H9 (cell line): ENCODE measurements at regions not wholly inside any gene's neighbourhood (a gene's known extent, or its start where the extent isn't known, plus 50 kb on each side); places are given as distances from the start of the nearest gene placed in this dataset.

Experiments used
- DNase-seq: peaks from one replicate; pipeline ENCODE4 v3.0.0-alpha.2; 2017
- H2AFZ ChIP-seq: one replicate; pipeline ENCODE4 v1.6.1; 2013; ENCODE audit warnings: mild to moderate bottlenecking, low read length, control low read depth, moderate library complexity
- H2AK5ac ChIP-seq: 2 replicates; pipeline ENCODE4 v1.6.1; 2013; ENCODE audit warnings: low read length, control low read depth, mixed read lengths; ENCODE audit not compliant: insufficient read length
- H2BK120ac ChIP-seq: one replicate; pipeline ENCODE4 v1.6.1; 2013; ENCODE audit warnings: low read depth, mild to moderate bottlenecking, low read length, control low read depth, inconsistent platforms; ENCODE audit not compliant: poor library complexity, severe bottlenecking
- H2BK12ac ChIP-seq: 2 replicates; pipeline ENCODE4 v1.6.1; 2013; ENCODE audit warnings: low read length, control low read depth, mixed read lengths, low read depth; ENCODE audit not compliant: insufficient read length
- H2BK15ac ChIP-seq: 2 replicates; pipeline ENCODE4 v1.6.1; 2013; ENCODE audit warnings: low read depth, low read length, control low read depth
- H2BK20ac ChIP-seq: one replicate; pipeline ENCODE4 v1.6.1; 2013; ENCODE audit warnings: low read depth, mild to moderate bottlenecking, low read length, control low read depth, inconsistent platforms; ENCODE audit not compliant: poor library complexity, severe bottlenecking
- H2BK5ac ChIP-seq: 2 replicates; pipeline ENCODE4 v1.6.1; 2013; ENCODE audit warnings: low read length, control low read depth, mixed read lengths; ENCODE audit not compliant: insufficient read length
- H3K14ac ChIP-seq: 2 replicates; pipeline ENCODE4 v1.6.1; 2013; ENCODE audit warnings: low read length, control low read depth; ENCODE audit not compliant: insufficient read depth
- H3K18ac ChIP-seq: 2 replicates; pipeline ENCODE4 v1.6.1; 2013; ENCODE audit warnings: low read depth, mild to moderate bottlenecking, mixed read lengths, low read length, control low read depth; ENCODE audit not compliant: insufficient read length
- H3K23ac ChIP-seq: 2 replicates; pipeline ENCODE4 v1.6.1; 2013; ENCODE audit warnings: low read length, control low read depth, mixed read lengths, low read depth; ENCODE audit not compliant: insufficient read length
- H3K23me2 ChIP-seq: 2 replicates; pipeline ENCODE4 v1.6.1; 2013; ENCODE audit warnings: low read depth, mild to moderate bottlenecking, mixed read lengths, low read length, control low read depth; ENCODE audit not compliant: insufficient read length, poor library complexity, severe bottlenecking
- H3K27ac ChIP-seq: 2 replicates; pipeline ENCODE4 v1.5.1; 2013; ENCODE audit warnings: low read length, control low read depth, mixed read lengths, low read depth; ENCODE audit not compliant: insufficient read length
- H3K27me3 ChIP-seq: 2 replicates; pipeline ENCODE4 v1.6.1; 2013; ENCODE audit warnings: low read length, control low read depth, inconsistent platforms; ENCODE audit not compliant: insufficient read depth
- H3K4ac ChIP-seq: 2 replicates; pipeline ENCODE4 v1.6.1; 2013; ENCODE audit warnings: low read depth, mild to moderate bottlenecking, control low read depth, inconsistent platforms, low read length, moderate library complexity
- H3K4me1 ChIP-seq: 2 replicates; pipeline ENCODE4 v1.6.1; 2013; ENCODE audit warnings: low read length, control low read depth, inconsistent platforms; ENCODE audit not compliant: insufficient read depth
- H3K4me2 ChIP-seq: 2 replicates; pipeline ENCODE4 v1.6.1; 2013; ENCODE audit warnings: low read length, control low read depth, mixed read lengths; ENCODE audit not compliant: insufficient read length, insufficient read depth
- H3K56ac ChIP-seq: 2 replicates; pipeline ENCODE4 v1.6.1; 2013; ENCODE audit warnings: low read depth, mild to moderate bottlenecking, mixed read lengths, low read length, control low read depth; ENCODE audit not compliant: insufficient read length
- H3K79me1 ChIP-seq: 2 replicates; pipeline ENCODE4 v1.6.1; 2013; ENCODE audit warnings: low read depth, mild to moderate bottlenecking, moderate library complexity, low read length, control low read depth, inconsistent platforms; ENCODE audit not compliant: insufficient read depth, poor library complexity, severe bottlenecking
- H3K79me2 ChIP-seq: 2 replicates; pipeline ENCODE4 v1.6.1; 2013; ENCODE audit warnings: low read length, control low read depth, inconsistent platforms; ENCODE audit not compliant: insufficient read depth
- H3K9ac ChIP-seq: 2 replicates; pipeline ENCODE4 v1.6.1; 2013; ENCODE audit warnings: low read length, control low read depth, mixed read lengths; ENCODE audit not compliant: insufficient read length; ENCODE audit errors: extremely low read depth
- H3K9me3 ChIP-seq: one replicate; pipeline ENCODE4 v1.6.1; 2013; ENCODE audit warnings: low read depth, low read length, inconsistent platforms; ENCODE audit not compliant: control insufficient read depth
- H3T11ph ChIP-seq: one replicate; pipeline ENCODE4 v1.6.1; 2013; ENCODE audit warnings: mild to moderate bottlenecking, low read length, control low read depth, inconsistent platforms
- H4K20me1 ChIP-seq: one replicate; pipeline ENCODE4 v1.6.1; 2013; ENCODE audit not compliant: control insufficient read depth, insufficient read length, insufficient read depth
- H4K5ac ChIP-seq: 2 replicates; pipeline ENCODE4 v1.6.1; 2013; ENCODE audit warnings: low read depth, mild to moderate bottlenecking, mixed read lengths, low read length, control low read depth; ENCODE audit not compliant: insufficient read length
- H4K8ac ChIP-seq: replicated peaks from 2 replicates; pipeline ENCODE4 v1.6.1; 2013; ENCODE audit warnings: low read length, control low read depth, mixed read lengths, low read depth; ENCODE audit not compliant: insufficient read length
- H4K91ac ChIP-seq: 2 replicates; pipeline ENCODE4 v1.6.1; 2013; ENCODE audit warnings: low read depth, mild to moderate bottlenecking, moderate library complexity, mixed read lengths, low read length, control low read depth; ENCODE audit not compliant: insufficient read length
- H3K27ac Mint-ChIP-seq, 3 experiments: 2 replicates in 2 of 3; 3 replicates in 1 of 3; pipeline ENCODE4 v1.8.0; 2020 to 2021; ENCODE audit warnings: mixed read lengths in 3 of 3, mild to moderate bottlenecking in 1 of 3, moderate library complexity in 1 of 3
- H3K27me3 Mint-ChIP-seq: 2 replicates; pipeline ENCODE4 v1.8.0; 2021; ENCODE audit warnings: low read depth, mild to moderate bottlenecking, moderate library complexity, mixed read lengths
- H3K36me3 Mint-ChIP-seq, 3 experiments: 2 replicates in 2 of 3; 3 replicates in 1 of 3; pipeline ENCODE4 v1.8.0; 2020 to 2021; ENCODE audit warnings: low read depth in 3 of 3, mixed read lengths in 3 of 3; ENCODE audit not compliant: insufficient read depth in 1 of 3
- H3K4me1 Mint-ChIP-seq, 2 experiments: 2 replicates each; pipeline ENCODE4 v1.8.0; 2020; ENCODE audit warnings: mixed read lengths in 2 of 2
- H3K4me3 Mint-ChIP-seq, 2 experiments: 2 replicates in 1 of 2; 3 replicates in 1 of 2; pipeline ENCODE4 v1.8.0; 2020 to 2021; ENCODE audit warnings: mild to moderate bottlenecking in 2 of 2, mixed read lengths in 2 of 2, moderate library complexity in 1 of 2
- H3K9me3 Mint-ChIP-seq, 2 experiments: 2 replicates in 1 of 2; 3 replicates in 1 of 2; pipeline ENCODE4 v1.8.0; 2020; ENCODE audit warnings: mild to moderate bottlenecking in 2 of 2, mixed read lengths in 2 of 2, moderate library complexity in 1 of 2
- WGBS: extraction: QIAGEN DNeasy Blood & Tissue Kit; methylation state at CpG from one replicate; pipeline ENCODE4 v1.1.7; 2013; ENCODE audit warnings: missing lambda C conversion rate, low lambda C conversion rate, mixed read lengths; ENCODE audit not compliant: insufficient read length; ENCODE audit errors: extremely low coverage; 5-methylcytosine and 5-hydroxymethylcytosine counted together
- TF ChIP-seq, protein P1 (sequence below): fragments of 200-600 bp; sonication (generic); conservative IDR thresholded peaks from 3 replicates; pipeline ENCODE4 v1.8.0; 2021; ENCODE audit warnings: antibody characterized with exemption, mild to moderate bottlenecking

DNA sequence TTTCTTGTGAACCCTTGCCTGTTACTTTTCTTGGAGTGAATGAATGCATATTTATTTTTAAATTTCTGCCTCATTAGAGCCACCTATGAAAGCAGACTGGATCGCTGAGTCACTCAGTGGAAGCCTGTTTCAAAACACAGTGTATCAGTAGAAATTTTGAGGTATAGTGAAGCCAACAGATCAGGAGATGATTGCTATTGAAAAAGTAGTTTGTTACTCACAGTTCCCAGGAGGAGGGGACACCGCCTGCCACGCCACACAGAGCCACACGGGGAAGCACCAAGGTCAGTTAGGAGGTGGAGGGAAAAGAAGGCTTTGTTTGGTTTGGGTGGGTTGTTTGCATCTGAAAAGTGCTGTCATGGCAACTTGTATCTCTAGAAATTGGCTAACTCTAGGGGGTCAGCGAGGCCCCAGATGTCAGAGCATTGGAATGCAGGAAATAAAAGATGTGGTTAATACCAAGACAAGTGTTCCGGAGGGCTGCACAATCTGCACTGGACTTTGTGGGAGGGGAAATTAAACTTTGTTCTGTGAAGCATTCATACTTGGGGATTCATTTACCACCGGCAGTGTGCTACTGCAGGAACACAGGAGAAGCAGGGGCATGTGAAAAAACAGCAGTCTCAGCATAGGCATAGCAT, 106.4 kb upstream of the SDK1 start:
- Histone ChIP-seq H3K23me2 (no peaks in the 10 kb centered on the region), H3K27me3 (no peaks in the 10 kb centered on the region), H3K14ac (peak overlapping the region; percentile 75; the same call in 1 of the 2 replicates), H3T11ph (peak overlapping the region; percentile 82), H2BK5ac (no peak overlapping the region), H3K79me2 (no peaks in the 10 kb centered on the region), H2AFZ (no peak overlapping the region), H3K18ac (peak overlapping the region; percentile 95), H3K9ac (no peak overlapping the region), H4K8ac (no peak overlapping the region), H4K5ac (no peak overlapping the region), H3K23ac (no peak overlapping the region), H3K27ac (peak overlapping the region; percentile 72), H4K91ac (no peak overlapping the region), H3K9me3 (no peaks in the 10 kb centered on the region), H4K20me1 (no peaks in the 10 kb centered on the region), H2BK120ac (peak overlapping the region; percentile 94), H3K4me2 (peak overlapping the region; percentile 22), H2AK5ac (no peak overlapping the region), H3K4me1 (peaks cover 4% of the 10 kb centered on the region; the same call in 1 of the 2 replicates), H2BK20ac (no peak overlapping the region), H3K4ac (no peak overlapping the region; the same call in 1 of the 2 replicates), H3K56ac (no peak overlapping the region), H3K79me1 (no peaks in the 10 kb centered on the region), H2BK12ac (peak overlapping the region; percentile 2), H2BK15ac (no peak overlapping the region)
- DNase-seq = peak; percentile 92
- Mint-ChIP-seq H3K36me3 (peaks cover 0 to 21% (median 5%) of the 10 kb centered on the region in 3 experiments; a peak in 5 of 7 replicates), H3K27me3 (no peaks in the 10 kb centered on the region), H3K9me3 (peaks cover 20 to 27% of the 10 kb centered on the region in 2 experiments), H3K4me3 (peak overlapping the region; percentile 25 to 47; a peak in 3 of 5 replicates), H3K27ac (peak overlapping the region; percentile 97 to 99 (median 99)), H3K4me1 (peaks cover 62 to 67% of the 10 kb centered on the region in 2 experiments)
- TF ChIP-seq, protein P1, sequence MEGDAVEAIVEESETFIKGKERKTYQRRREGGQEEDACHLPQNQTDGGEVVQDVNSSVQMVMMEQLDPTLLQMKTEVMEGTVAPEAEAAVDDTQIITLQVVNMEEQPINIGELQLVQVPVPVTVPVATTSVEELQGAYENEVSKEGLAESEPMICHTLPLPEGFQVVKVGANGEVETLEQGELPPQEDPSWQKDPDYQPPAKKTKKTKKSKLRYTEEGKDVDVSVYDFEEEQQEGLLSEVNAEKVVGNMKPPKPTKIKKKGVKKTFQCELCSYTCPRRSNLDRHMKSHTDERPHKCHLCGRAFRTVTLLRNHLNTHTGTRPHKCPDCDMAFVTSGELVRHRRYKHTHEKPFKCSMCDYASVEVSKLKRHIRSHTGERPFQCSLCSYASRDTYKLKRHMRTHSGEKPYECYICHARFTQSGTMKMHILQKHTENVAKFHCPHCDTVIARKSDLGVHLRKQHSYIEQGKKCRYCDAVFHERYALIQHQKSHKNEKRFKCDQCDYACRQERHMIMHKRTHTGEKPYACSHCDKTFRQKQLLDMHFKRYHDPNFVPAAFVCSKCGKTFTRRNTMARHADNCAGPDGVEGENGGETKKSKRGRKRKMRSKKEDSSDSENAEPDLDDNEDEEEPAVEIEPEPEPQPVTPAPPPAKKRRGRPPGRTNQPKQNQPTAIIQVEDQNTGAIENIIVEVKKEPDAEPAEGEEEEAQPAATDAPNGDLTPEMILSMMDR = peak; percentile 63
- no CpG with 5 or more reads among the region's 7 CpGs for WGBS
